A549 (cell line): ENCODE measurements at regions not wholly inside any gene's neighbourhood (a gene's known extent, or its start where the extent isn't known, plus 50 kb on each side); places are given as distances from the start of the nearest gene placed in this dataset.

ENCODE experiments used
- ATAC-seq, 2 experiments: fragments of 200-7000 bp in 1 of 2; fragments of >200 bp in 1 of 2; cut with Nextera tagmentation in 1 of 2; cut with Tn5 transposase in 1 of 2; 3 replicates each; pipeline versions ENCODE4 v1.8.0 to v1.9.1; 2018 to 2020; ENCODE audit warnings: mild to moderate bottlenecking in 1 of 2, moderate library complexity in 1 of 2
- CTCF ChIA-PET: fragments of 300-600 bp; sonication (Branson Sonifier 250); formaldehyde crosslinking; extraction: SDS; loops from one replicate; lab custom pipeline; 2021; ENCODE audit warnings: antibody characterized with exemption, inconsistent platforms; lab: Yijun Ruan, JAX
- POLR2A ChIA-PET: fragments of 350-600 bp; formaldehyde crosslinking; extraction: SDS; loops from one replicate; lab custom pipeline; 2021; ENCODE audit warnings: antibody characterized with exemption, inconsistent platforms; lab: Yijun Ruan, JAX
- DNase-seq, 2 experiments: peaks; one replicate each; pipeline versions ENCODE4 v3.0.0 to v3.0.0-alpha.2; 2011 to 2016; ENCODE audit warnings: low read depth in 1 of 2, low spot score in 1 of 2
- FAIRE-seq: peaks from 2 replicates; lab custom pipeline; 2011; peaks lifted over from hg19 to GRCh38; lab: Jason Lieb, UNC
- H3K27ac ChIP-seq, 2 experiments: fragments of >200 bp; sonication (Bioruptor Twin); formaldehyde crosslinking; 3 replicates each; pipeline ENCODE4 v1.5.1; 2016 to 2017
- H3K4me1 ChIP-seq: fragments of >200 bp; sonication (Bioruptor Twin); formaldehyde crosslinking; 3 replicates; pipeline ENCODE4 v1.6.1; 2016
- H3K4me2 ChIP-seq: fragments of >200 bp; sonication (Bioruptor Twin); formaldehyde crosslinking; 3 replicates; pipeline ENCODE4 v1.6.1; 2016
- H3K4me3 ChIP-seq: fragments of >200 bp; sonication (Bioruptor Twin); formaldehyde crosslinking; 3 replicates; pipeline ENCODE4 v1.5.1; 2016
- H3K9me3 ChIP-seq: fragments of >200 bp; sonication (Bioruptor Twin); formaldehyde crosslinking; 3 replicates; pipeline ENCODE4 v1.6.1; 2016
- CEBPB ChIP-seq, 2 experiments: fragments of >200 bp in 1 of 2; sonication (Bioruptor Twin) in 1 of 2; formaldehyde crosslinking in 1 of 2; IDR thresholded peaks; 2 replicates each; pipeline ENCODE4 v1.6.1; 2012 to 2016
- CHD4 ChIP-seq: fragments of 200-600 bp; sonication (generic); IDR thresholded peaks from 2 replicates; pipeline ENCODE4 v1.6.1; 2016; ENCODE audit warnings: antibody characterized with exemption, mild to moderate bottlenecking, borderline replicate concordance
- EHMT2 ChIP-seq: fragments of 200-600 bp; sonication (generic); IDR thresholded peaks from 2 replicates; pipeline ENCODE4 v1.6.1; 2016; ENCODE audit warnings: antibody characterized with exemption, low read depth, mild to moderate bottlenecking, moderate library complexity
- FOSB ChIP-seq: fragments of 250-450 bp; sonication (Bioruptor Pico); IDR thresholded peaks from 2 replicates; pipeline ENCODE4 v1.5.0; 2020; ENCODE audit warnings: mild to moderate bottlenecking, moderate library complexity
- FOSL2 ChIP-seq, 2 experiments: fragments of 450-650 bp in 1 of 2; fragments of >200 bp in 1 of 2; sonication (Bioruptor Twin) in 1 of 2; formaldehyde crosslinking; IDR thresholded peaks; 2 replicates each; pipeline versions ENCODE4 v1.5.0 to v1.6.1; 2016 to 2020; ENCODE audit warnings: mild to moderate bottlenecking in 1 of 2, moderate library complexity in 1 of 2
- JUN ChIP-seq, 2 experiments: fragments of >200 bp; sonication (Bioruptor Twin); formaldehyde crosslinking; IDR thresholded peaks; 2 replicates in 1 of 2; 3 replicates in 1 of 2; pipeline ENCODE4 v1.6.1; 2016 to 2017
- JUNB ChIP-seq: fragments of >200 bp; sonication (Bioruptor Twin); formaldehyde crosslinking; IDR thresholded peaks from 2 replicates; pipeline ENCODE4 v1.6.1; 2016
- KDM1A ChIP-seq: fragments of 200-600 bp; sonication (generic); IDR thresholded peaks from 2 replicates; pipeline ENCODE4 v1.6.1; 2016; ENCODE audit warnings: low read depth, mild to moderate bottlenecking
- KDM5A ChIP-seq: fragments of 200-600 bp; sonication (generic); IDR thresholded peaks from 2 replicates; pipeline ENCODE4 v1.6.1; 2016; ENCODE audit warnings: antibody characterized with exemption, mild to moderate bottlenecking
- NR3C1 ChIP-seq: fragments of >200 bp; sonication (Bioruptor Twin); formaldehyde crosslinking; IDR thresholded peaks from 3 replicates; pipeline ENCODE4 v1.6.1; 2017
- RARB ChIP-seq: fragments of 250-450 bp; sonication (Bioruptor Pico); IDR thresholded peaks from 2 replicates; pipeline ENCODE4 v1.8.0; 2021; ENCODE audit warnings: mild to moderate bottlenecking, moderate library complexity
- RCOR1 ChIP-seq: fragments of 150-350 bp; IDR thresholded peaks from 2 replicates; pipeline ENCODE4 v1.6.1; 2014; ENCODE audit warnings: antibody characterized with exemption, low read length, low read depth
- RFX5 ChIP-seq: fragments of 450-650 bp; IDR thresholded peaks from 2 replicates; pipeline ENCODE4 v1.7.1; 2014; ENCODE audit warnings: antibody characterized with exemption, mild to moderate bottlenecking, moderate library complexity
- SMC3 ChIP-seq: fragments of >200 bp; sonication (Bioruptor Twin); formaldehyde crosslinking; IDR thresholded peaks from 3 replicates; pipeline ENCODE4 v1.6.1; 2018; ENCODE audit warnings: inconsistent platforms
- WGBS: methylation state at CpG from one replicate; pipeline ENCODE4 v1.1.6; 2017; ENCODE audit errors: missing lambda C conversion rate; 5-methylcytosine and 5-hydroxymethylcytosine counted together
- TF ChIP-seq, protein P1 (sequence below): fragments of >200 bp; sonication (Bioruptor Twin); formaldehyde crosslinking; IDR thresholded peaks from 3 replicates; pipeline ENCODE4 v1.6.1; 2016
- TF ChIP-seq, protein P2 (sequence below): fragments of 250-450 bp; sonication (Bioruptor Pico); IDR thresholded peaks from 2 replicates; pipeline ENCODE4 v1.5.0; 2020; ENCODE audit warnings: low read depth, mild to moderate bottlenecking, moderate library complexity
- TF ChIP-seq, protein P3 (sequence below): fragments of 200-600 bp; sonication (generic); IDR thresholded peaks from 2 replicates; pipeline ENCODE4 v1.6.1; 2016; ENCODE audit warnings: antibody characterized with exemption, mild to moderate bottlenecking, moderate library complexity
- TF ChIP-seq, protein P4 (sequence below): fragments of >200 bp; sonication (Bioruptor Twin); formaldehyde crosslinking; IDR thresholded peaks from 3 replicates; pipeline ENCODE4 v1.5.1; 2016

- TF ChIP-seq RFX5, result no peak
- no peak for TF ChIP-seq CEBPB (IDR thresholded peaks at IDR 0.05)
- TF ChIP-seq, protein P1, sequence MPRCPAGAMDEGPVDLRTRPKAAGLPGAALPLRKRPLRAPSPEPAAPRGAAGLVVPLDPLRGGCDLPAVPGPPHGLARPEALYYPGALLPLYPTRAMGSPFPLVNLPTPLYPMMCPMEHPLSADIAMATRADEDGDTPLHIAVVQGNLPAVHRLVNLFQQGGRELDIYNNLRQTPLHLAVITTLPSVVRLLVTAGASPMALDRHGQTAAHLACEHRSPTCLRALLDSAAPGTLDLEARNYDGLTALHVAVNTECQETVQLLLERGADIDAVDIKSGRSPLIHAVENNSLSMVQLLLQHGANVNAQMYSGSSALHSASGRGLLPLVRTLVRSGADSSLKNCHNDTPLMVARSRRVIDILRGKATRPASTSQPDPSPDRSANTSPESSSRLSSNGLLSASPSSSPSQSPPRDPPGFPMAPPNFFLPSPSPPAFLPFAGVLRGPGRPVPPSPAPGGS, result no peak
Measured at GRCh38 chr2:188146888-188147287, 144.8 kb upstream of the GULP1 start (continued).

- Histone ChIP-seq H3K4me2 (no peak overlapping the region), H3K9me3 (no peaks in the 10 kb centered on the region), H3K4me3 (no peak overlapping the region), H3K27ac (no peak overlapping the region), H3K4me1 (no peaks in the 10 kb centered on the region)
- ATAC-seq (no peak), DNase-seq (no peak), FAIRE-seq (no peak)
- CTCF ChIA-PET, result interaction anchor here (1.2 kb wide), 1 partner anchor 140 kb away, joined by 4 read pairs; the partner anchor contains the start of gene GULP1
- TF ChIP-seq, protein P2, sequence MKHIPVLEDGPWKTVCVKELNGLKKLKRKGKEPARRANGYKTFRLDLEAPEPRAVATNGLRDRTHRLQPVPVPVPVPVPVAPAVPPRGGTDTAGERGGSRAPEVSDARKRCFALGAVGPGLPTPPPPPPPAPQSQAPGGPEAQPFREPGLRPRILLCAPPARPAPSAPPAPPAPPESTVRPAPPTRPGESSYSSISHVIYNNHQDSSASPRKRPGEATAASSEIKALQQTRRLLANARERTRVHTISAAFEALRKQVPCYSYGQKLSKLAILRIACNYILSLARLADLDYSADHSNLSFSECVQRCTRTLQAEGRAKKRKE, result no peak
- TF ChIP-seq, protein P3, sequence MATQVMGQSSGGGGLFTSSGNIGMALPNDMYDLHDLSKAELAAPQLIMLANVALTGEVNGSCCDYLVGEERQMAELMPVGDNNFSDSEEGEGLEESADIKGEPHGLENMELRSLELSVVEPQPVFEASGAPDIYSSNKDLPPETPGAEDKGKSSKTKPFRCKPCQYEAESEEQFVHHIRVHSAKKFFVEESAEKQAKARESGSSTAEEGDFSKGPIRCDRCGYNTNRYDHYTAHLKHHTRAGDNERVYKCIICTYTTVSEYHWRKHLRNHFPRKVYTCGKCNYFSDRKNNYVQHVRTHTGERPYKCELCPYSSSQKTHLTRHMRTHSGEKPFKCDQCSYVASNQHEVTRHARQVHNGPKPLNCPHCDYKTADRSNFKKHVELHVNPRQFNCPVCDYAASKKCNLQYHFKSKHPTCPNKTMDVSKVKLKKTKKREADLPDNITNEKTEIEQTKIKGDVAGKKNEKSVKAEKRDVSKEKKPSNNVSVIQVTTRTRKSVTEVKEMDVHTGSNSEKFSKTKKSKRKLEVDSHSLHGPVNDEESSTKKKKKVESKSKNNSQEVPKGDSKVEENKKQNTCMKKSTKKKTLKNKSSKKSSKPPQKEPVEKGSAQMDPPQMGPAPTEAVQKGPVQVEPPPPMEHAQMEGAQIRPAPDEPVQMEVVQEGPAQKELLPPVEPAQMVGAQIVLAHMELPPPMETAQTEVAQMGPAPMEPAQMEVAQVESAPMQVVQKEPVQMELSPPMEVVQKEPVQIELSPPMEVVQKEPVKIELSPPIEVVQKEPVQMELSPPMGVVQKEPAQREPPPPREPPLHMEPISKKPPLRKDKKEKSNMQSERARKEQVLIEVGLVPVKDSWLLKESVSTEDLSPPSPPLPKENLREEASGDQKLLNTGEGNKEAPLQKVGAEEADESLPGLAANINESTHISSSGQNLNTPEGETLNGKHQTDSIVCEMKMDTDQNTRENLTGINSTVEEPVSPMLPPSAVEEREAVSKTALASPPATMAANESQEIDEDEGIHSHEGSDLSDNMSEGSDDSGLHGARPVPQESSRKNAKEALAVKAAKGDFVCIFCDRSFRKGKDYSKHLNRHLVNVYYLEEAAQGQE, result no peak
- no peak for TF ChIP-seq JUNB
- TF ChIP-seq RARB, result no peak
- TF ChIP-seq JUN (IDR thresholded peaks at IDR 0.05), result no peak
- no peak for TF ChIP-seq RFX5
- TF ChIP-seq SMC3, result no peak
- no peak for TF ChIP-seq EHMT2
- no peak for TF ChIP-seq NR3C1
- TF ChIP-seq FOSB, result no peak
- TF ChIP-seq, protein P4, sequence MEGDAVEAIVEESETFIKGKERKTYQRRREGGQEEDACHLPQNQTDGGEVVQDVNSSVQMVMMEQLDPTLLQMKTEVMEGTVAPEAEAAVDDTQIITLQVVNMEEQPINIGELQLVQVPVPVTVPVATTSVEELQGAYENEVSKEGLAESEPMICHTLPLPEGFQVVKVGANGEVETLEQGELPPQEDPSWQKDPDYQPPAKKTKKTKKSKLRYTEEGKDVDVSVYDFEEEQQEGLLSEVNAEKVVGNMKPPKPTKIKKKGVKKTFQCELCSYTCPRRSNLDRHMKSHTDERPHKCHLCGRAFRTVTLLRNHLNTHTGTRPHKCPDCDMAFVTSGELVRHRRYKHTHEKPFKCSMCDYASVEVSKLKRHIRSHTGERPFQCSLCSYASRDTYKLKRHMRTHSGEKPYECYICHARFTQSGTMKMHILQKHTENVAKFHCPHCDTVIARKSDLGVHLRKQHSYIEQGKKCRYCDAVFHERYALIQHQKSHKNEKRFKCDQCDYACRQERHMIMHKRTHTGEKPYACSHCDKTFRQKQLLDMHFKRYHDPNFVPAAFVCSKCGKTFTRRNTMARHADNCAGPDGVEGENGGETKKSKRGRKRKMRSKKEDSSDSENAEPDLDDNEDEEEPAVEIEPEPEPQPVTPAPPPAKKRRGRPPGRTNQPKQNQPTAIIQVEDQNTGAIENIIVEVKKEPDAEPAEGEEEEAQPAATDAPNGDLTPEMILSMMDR, result no peak
- no peak for TF ChIP-seq KDM1A
- no peak for TF ChIP-seq KDM5A
- no peak for TF ChIP-seq CHD4
- no peak for TF ChIP-seq RCOR1
- TF ChIP-seq FOSL2 (IDR thresholded peaks at IDR 0.05), result no peak
- no peak for TF ChIP-seq FOSL2 (CRISPR knock-in tag; IDR thresholded peaks at IDR 0.05)
- POLR2A ChIA-PET, result no interaction called here
- WGBS, result 15% methylated on average over 1 of the region's 1 CpG
Measured at GRCh38 chr2:188151670-188152069, 140.0 kb upstream of the GULP1 start.
